ENCODE measurements at regions not wholly inside any gene's neighbourhood (a gene's known extent, or its start where the extent isn't known, plus 50 kb on each side); places are given as distances from the start of the nearest gene placed in this dataset.

- Histone ChIP-seq H3K4me2 (ENCODE audit: low read depth, low read length) (no peak overlapping the region), H4K20me1 (ENCODE audit: insufficient read depth, low read length) (no peaks in the 10 kb centered on the region), H3K36me3 (replicated peaks in 1 of 2; ENCODE audit: control insufficient read depth in 1 of 2, insufficient read depth in 2 of 2, low read length in 2 of 2) (no peaks in the 10 kb centered on the region), H3K4me1 (ENCODE audit: insufficient read depth, low read length) (no peaks in the 10 kb centered on the region), H2AFZ (ENCODE audit: low read length) (no peak overlapping the region), H3K27me3 (ENCODE audit: control insufficient read depth in 1 of 2, insufficient read depth in 2 of 2, low read length in 2 of 2) (peaks cover 0 to 7% of the 10 kb centered on the region in 2 experiments; a peak in 1 of 5 replicates), H3K9ac (ENCODE audit: insufficient read depth, low read depth, low read length) (no peak overlapping the region), H3K4me3 (replicated peaks in 1 of 3; ENCODE audit: insufficient read depth in 1 of 3, low read depth in 2 of 3, low read length in 3 of 3) (no peak overlapping the region), H3K9me3 (ENCODE audit: low read length) (no peaks in the 10 kb centered on the region), H3K79me2 (ENCODE audit: insufficient read depth, low read length) (no peaks in the 10 kb centered on the region), H3K27ac (ENCODE audit: extremely low read length, insufficient read depth, low read length) (no peak overlapping the region)
- no peak for ATAC-seq
- no TSS peak for BruUV-seq (replicated peaks)
- no peak for FAIRE-seq
- 0% methylated on average over 4 of the region's 4 CpGs for WGBS (ENCODE audit: low lambda C conversion rate)
- intact Hi-C loops (cut with micrococcal nuclease; ENCODE audit: unreplicated experiment) (no loop called here), in situ Hi-C loops (cut with HindIII; ENCODE audit: extremely low pct_ligation_motif_present, low pct_unique_long_range_greater_than_20kb) (no loop called here)
- no peak for TF ChIP-seq SETDB1 (CRISPR knock-in tag; IDR thresholded peaks at IDR 0.05; ENCODE audit: borderline replicate concordance)
- TF ChIP-seq MXI1 (IDR thresholded peaks at IDR 0.05; ENCODE audit: borderline replicate concordance, low read depth, low read length) = no peak
- no peak for TF ChIP-seq JARID2 (CRISPR knock-in tag; IDR thresholded peaks at IDR 0.05; ENCODE audit: insufficient replicate concordance)
- TF ChIP-seq TFE3 (CRISPR knock-in tag; IDR thresholded peaks at IDR 0.05) = no peak
- TF ChIP-seq GPN1 (CRISPR knock-in tag; IDR thresholded peaks at IDR 0.05; ENCODE audit: borderline replicate concordance) = no peak
- no peak for TF ChIP-seq RELA (CRISPR knock-in tag; IDR thresholded peaks at IDR 0.05)
- no peak for TF ChIP-seq ZNF350 (CRISPR knock-in tag; IDR thresholded peaks at IDR 0.05; ENCODE audit: borderline replicate concordance, low read depth)
- DNase-seq (ENCODE audit: low spot score) = no peak
- POLR2A ChIA-PET = no interaction called here
- CTCF ChIA-PET (ENCODE audit: low intra/inter-chr PET ratio, low total read pairs) = no interaction called here
Observed at GRCh38 chr4:16417198-16417597, 190.9 kb upstream of the TAPT1 start.

- Histone ChIP-seq H3K9ac (ENCODE audit: insufficient read depth, low read depth, low read length) (no peak overlapping the region), H3K4me3 (replicated peaks in 1 of 3; ENCODE audit: insufficient read depth in 1 of 3, low read depth in 2 of 3, low read length in 3 of 3) (no peak overlapping the region), H3K4me2 (ENCODE audit: low read depth, low read length) (no peak overlapping the region), H2AFZ (ENCODE audit: low read length) (no peak overlapping the region), H3K27ac (ENCODE audit: extremely low read length, insufficient read depth, low read length) (no peak overlapping the region), H3K79me2 (ENCODE audit: insufficient read depth, low read length) (no peaks in the 10 kb centered on the region), H3K4me1 (ENCODE audit: insufficient read depth, low read length) (no peaks in the 10 kb centered on the region), H4K20me1 (ENCODE audit: insufficient read depth, low read length) (no peaks in the 10 kb centered on the region), H3K27me3 (ENCODE audit: control insufficient read depth in 1 of 2, insufficient read depth in 2 of 2, low read length in 2 of 2) (peaks cover 0 to 7% of the 10 kb centered on the region in 2 experiments; a peak in 1 of 5 replicates), H3K9me3 (ENCODE audit: low read length) (no peaks in the 10 kb centered on the region), H3K36me3 (replicated peaks in 1 of 2; ENCODE audit: control insufficient read depth in 1 of 2, insufficient read depth in 2 of 2, low read length in 2 of 2) (no peaks in the 10 kb centered on the region)
- intact Hi-C loops (cut with micrococcal nuclease; ENCODE audit: unreplicated experiment) = no loop called here
- CTCF ChIA-PET (ENCODE audit: low intra/inter-chr PET ratio, low total read pairs) = no interaction called here
- FAIRE-seq = no peak
- ATAC-seq = no peak
- in situ Hi-C loops (cut with HindIII; ENCODE audit: extremely low pct_ligation_motif_present, low pct_unique_long_range_greater_than_20kb) = no loop called here
- no TSS peak for BruUV-seq (replicated peaks)
- no peak for DNase-seq (ENCODE audit: low spot score)
- POLR2A ChIA-PET = no interaction called here
- TF ChIP-seq ZNF710 (CRISPR knock-in tag; IDR thresholded peaks at IDR 0.05; ENCODE audit: borderline replicate concordance) = no peak
- no peak for TF ChIP-seq MTERF4 (CRISPR knock-in tag; IDR thresholded peaks at IDR 0.05)
- TF ChIP-seq ATF2 (CRISPR knock-in tag; IDR thresholded peaks at IDR 0.05) = no peak
- TF ChIP-seq AGO1 (IDR thresholded peaks at IDR 0.05; ENCODE audit: low read depth, low read length, poor library complexity, severe bottlenecking) = no peak
- TF ChIP-seq FOXP1 (IDR thresholded peaks at IDR 0.05) = no peak
- no peak for TF ChIP-seq FOXP1 (CRISPR knock-in tag; IDR thresholded peaks at IDR 0.05)
- no peak for TF ChIP-seq FOSL2 (CRISPR knock-in tag; IDR thresholded peaks at IDR 0.05)
- TF ChIP-seq FLYWCH1 (CRISPR knock-in tag; IDR thresholded peaks at IDR 0.05) = no peak
Observed at GRCh38 chr4:16416601-16417000, 190.3 kb upstream of the TAPT1 start.

All from HepG2 (cell line).